Suprapubic skin (tissue), 4 donors: ENCODE measurements at regions not wholly inside any gene's neighbourhood (a gene's known extent, or its start where the extent isn't known, plus 50 kb on each side); places are given as distances from the start of the nearest gene placed in this dataset.

Experiments used
- DNase-seq, 2 donors: peaks; one replicate each; pipeline ENCODE4 v3.0.0-alpha.2; 2019; ENCODE audit warnings: low spot score in 2 of 2
- H3K27ac ChIP-seq: fragments of 200-600 bp; sonication (generic); one replicate; pipeline ENCODE4 v1.5.1; 2019
- H3K27me3 ChIP-seq: fragments of 200-600 bp; sonication (generic); one replicate; pipeline ENCODE4 v1.5.1; 2019
- H3K36me3 ChIP-seq: fragments of 200-600 bp; sonication (generic); one replicate; pipeline ENCODE4 v1.5.1; 2019
- H3K4me1 ChIP-seq: fragments of 200-600 bp; sonication (generic); one replicate; pipeline ENCODE4 v1.5.1; 2019
- H3K4me3 ChIP-seq: fragments of 200-600 bp; sonication (generic); one replicate; pipeline ENCODE4 v1.5.1; 2019; ENCODE audit warnings: mild to moderate bottlenecking
- H3K9me3 ChIP-seq: fragments of 200-600 bp; sonication (generic); one replicate; pipeline ENCODE4 v1.5.1; 2019
- EP300 ChIP-seq: sonication (generic); formaldehyde crosslinking; IDR thresholded peaks from one replicate; pipeline ENCODE4 v1.6.1; 2017; ENCODE audit warnings: antibody characterized with exemption
- POLR2A ChIP-seq, 2 donors: fragments of 450-650 bp; IDR thresholded peaks; one replicate each; pipeline ENCODE4 v1.6.1; 2017; ENCODE audit warnings: antibody characterized with exemption in 2 of 2, mild to moderate bottlenecking in 2 of 2, moderate library complexity in 2 of 2
- POLR2AphosphoS5 ChIP-seq, 3 donors: sonication (generic); formaldehyde crosslinking; IDR thresholded peaks; one replicate each; pipeline ENCODE4 v1.6.1; 2017; ENCODE audit warnings: antibody characterized with exemption in 3 of 3
- WGBS: methylation state at CpG from one replicate; pipeline ENCODE4 v1.1.5; 2018; 5-methylcytosine and 5-hydroxymethylcytosine counted together
- TF ChIP-seq, protein P1 (sequence below), 2 donors: fragments of 200-600 bp in 1 of 2; fragments of 450-650 bp in 1 of 2; sonication (generic) in 1 of 2; IDR thresholded peaks; one replicate each; pipeline ENCODE4 v1.5.1; 2016 to 2019; ENCODE audit warnings: antibody characterized with exemption in 2 of 2, mild to moderate bottlenecking in 1 of 2, moderate library complexity in 1 of 2

- H3K27me3 ChIP-seq, result no peaks in the 10 kb centered on the region
- no peaks in the 10 kb centered on the region for H3K36me3 ChIP-seq
- H3K9me3 ChIP-seq, result no peaks in the 10 kb centered on the region
- no peak overlapping the region for H3K4me3 ChIP-seq
- DNase-seq, result no peak
- TF ChIP-seq POLR2AphosphoS5 (IDR thresholded peaks at IDR 0.05) (no peak), POLR2A (IDR thresholded peaks at IDR 0.05) (no peak), EP300 (no peak)
- 84% methylated on average over 2 of the region's 2 CpGs for WGBS
- H3K27ac ChIP-seq, result no peak overlapping the region
- H3K4me1 ChIP-seq, result peaks cover 10% of the 10 kb centered on the region
These were observed 92.6 kb upstream of the CTNNB1 start for GRCh38 chr3:41106691-41107090.

DNA sequence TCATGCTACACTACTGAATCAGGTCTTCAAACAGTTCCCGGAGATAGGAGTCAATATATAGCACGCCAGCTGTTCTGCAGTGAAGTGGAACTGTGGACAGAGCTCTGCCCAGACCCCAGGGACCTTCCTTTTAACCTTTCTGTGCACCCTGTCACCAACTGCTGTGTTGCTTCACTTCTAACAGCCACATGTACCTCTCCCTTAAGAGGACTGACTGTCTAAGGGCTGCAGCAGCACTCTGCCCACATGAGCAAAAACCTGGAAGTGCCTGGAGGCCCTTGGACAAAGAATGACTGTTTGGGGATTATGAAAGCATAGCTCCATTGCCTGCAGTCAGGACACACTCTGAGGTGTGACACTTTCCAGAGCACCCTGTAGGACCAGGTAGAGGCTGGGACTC, 88.3 kb upstream of the CTNNB1 start:
- 81% methylated on average over 2 of the region's 2 CpGs for WGBS
- H3K27ac ChIP-seq, result no peak overlapping the region
- DNase-seq, result no peak

GRCh38 chr3:41112466-41112865, 86.8 kb upstream of the CTNNB1 start:
- Histone ChIP-seq H3K9me3 (no peaks in the 10 kb centered on the region), H3K4me3 (no peak overlapping the region), H3K36me3 (no peaks in the 10 kb centered on the region), H3K27ac (no peak overlapping the region), H3K27me3 (no peaks in the 10 kb centered on the region), H3K4me1 (peaks cover 6% of the 10 kb centered on the region)
- WGBS, result 90% methylated on average over 2 of the region's 2 CpGs
- TF ChIP-seq POLR2A (IDR thresholded peaks at IDR 0.05) (no peak), EP300 (no peak), POLR2AphosphoS5 (IDR thresholded peaks at IDR 0.05) (no peak)
- TF ChIP-seq, protein P1, sequence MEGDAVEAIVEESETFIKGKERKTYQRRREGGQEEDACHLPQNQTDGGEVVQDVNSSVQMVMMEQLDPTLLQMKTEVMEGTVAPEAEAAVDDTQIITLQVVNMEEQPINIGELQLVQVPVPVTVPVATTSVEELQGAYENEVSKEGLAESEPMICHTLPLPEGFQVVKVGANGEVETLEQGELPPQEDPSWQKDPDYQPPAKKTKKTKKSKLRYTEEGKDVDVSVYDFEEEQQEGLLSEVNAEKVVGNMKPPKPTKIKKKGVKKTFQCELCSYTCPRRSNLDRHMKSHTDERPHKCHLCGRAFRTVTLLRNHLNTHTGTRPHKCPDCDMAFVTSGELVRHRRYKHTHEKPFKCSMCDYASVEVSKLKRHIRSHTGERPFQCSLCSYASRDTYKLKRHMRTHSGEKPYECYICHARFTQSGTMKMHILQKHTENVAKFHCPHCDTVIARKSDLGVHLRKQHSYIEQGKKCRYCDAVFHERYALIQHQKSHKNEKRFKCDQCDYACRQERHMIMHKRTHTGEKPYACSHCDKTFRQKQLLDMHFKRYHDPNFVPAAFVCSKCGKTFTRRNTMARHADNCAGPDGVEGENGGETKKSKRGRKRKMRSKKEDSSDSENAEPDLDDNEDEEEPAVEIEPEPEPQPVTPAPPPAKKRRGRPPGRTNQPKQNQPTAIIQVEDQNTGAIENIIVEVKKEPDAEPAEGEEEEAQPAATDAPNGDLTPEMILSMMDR (IDR thresholded peaks at IDR 0.05), result no peak
- DNase-seq, result no peak

More for the DNA sequence above, 88.3 kb upstream of the CTNNB1 start:
- Histone ChIP-seq H3K4me3 (no peak overlapping the region), H3K4me1 (no peaks in the 10 kb centered on the region), H3K27me3 (no peaks in the 10 kb centered on the region), H3K36me3 (no peaks in the 10 kb centered on the region), H3K9me3 (no peaks in the 10 kb centered on the region)
- TF ChIP-seq EP300, result no peak
- no peak for TF ChIP-seq POLR2A (IDR thresholded peaks at IDR 0.05)
- TF ChIP-seq, protein P1 (IDR thresholded peaks at IDR 0.05), result no peak
- TF ChIP-seq POLR2AphosphoS5 (IDR thresholded peaks at IDR 0.05), result no peak

- Histone ChIP-seq H3K36me3 (no peaks in the 10 kb centered on the region), H3K27me3 (no peaks in the 10 kb centered on the region), H3K4me1 (peaks cover 16% of the 10 kb centered on the region), H3K4me3 (no peak overlapping the region), H3K27ac (no peak overlapping the region), H3K9me3 (no peaks in the 10 kb centered on the region)
- 94% methylated on average over 4 of the region's 4 CpGs for WGBS
- no peak for DNase-seq
- TF ChIP-seq, protein P1 (IDR thresholded peaks at IDR 0.05), result no peak
- TF ChIP-seq EP300 (no peak), POLR2AphosphoS5 (IDR thresholded peaks at IDR 0.05) (no peak), POLR2A (IDR thresholded peaks at IDR 0.05) (no peak)
These were observed 84.2 kb upstream of the CTNNB1 start for GRCh38 chr3:41115069-41115468.

GRCh38 chr3:41116851-41117250, 82.5 kb upstream of the CTNNB1 start:
- H3K4me3 ChIP-seq, result no peak overlapping the region
- peaks cover 16% of the 10 kb centered on the region for H3K4me1 ChIP-seq
- no peaks in the 10 kb centered on the region for H3K36me3 ChIP-seq
- no peak overlapping the region for H3K27ac ChIP-seq
- H3K9me3 ChIP-seq, result no peaks in the 10 kb centered on the region
- 76% methylated on average over 7 of the region's 8 CpGs for WGBS
- TF ChIP-seq EP300 (no peak), POLR2A (IDR thresholded peaks at IDR 0.05) (no peak), POLR2AphosphoS5 (IDR thresholded peaks at IDR 0.05) (no peak)
- TF ChIP-seq, protein P1 (IDR thresholded peaks at IDR 0.05), result no peak
- H3K27me3 ChIP-seq, result no peaks in the 10 kb centered on the region
- DNase-seq, result no peak

GRCh38 chr3:41117398-41117870, 81.9 kb upstream of the CTNNB1 start:
- Histone ChIP-seq H3K9me3 (no peaks in the 10 kb centered on the region), H3K27me3 (no peaks in the 10 kb centered on the region), H3K36me3 (no peaks in the 10 kb centered on the region), H3K4me3 (no peak overlapping the region), H3K27ac (peak overlapping the region; percentile 47), H3K4me1 (peaks cover 16% of the 10 kb centered on the region)
- TF ChIP-seq POLR2AphosphoS5 (IDR thresholded peaks at IDR 0.05), result peak in 1 of 3 donors; percentile 11
- TF ChIP-seq POLR2A (IDR thresholded peaks at IDR 0.05), result no peak
- peak; percentile 90 to 91 for DNase-seq
- WGBS, result 33% methylated on average over 13 of the region's 15 CpGs
